ENCODE measurements at regions not wholly inside any gene's neighbourhood (a gene's known extent, or its start where the extent isn't known, plus 50 kb on each side); places are given as distances from the start of the nearest gene placed in this dataset.
"Not testable (repeated sequence)": the region's sequence is repeated elsewhere in the genome, so short reads cannot be mapped to it uniquely, and the experiment has no call there.

DNA sequence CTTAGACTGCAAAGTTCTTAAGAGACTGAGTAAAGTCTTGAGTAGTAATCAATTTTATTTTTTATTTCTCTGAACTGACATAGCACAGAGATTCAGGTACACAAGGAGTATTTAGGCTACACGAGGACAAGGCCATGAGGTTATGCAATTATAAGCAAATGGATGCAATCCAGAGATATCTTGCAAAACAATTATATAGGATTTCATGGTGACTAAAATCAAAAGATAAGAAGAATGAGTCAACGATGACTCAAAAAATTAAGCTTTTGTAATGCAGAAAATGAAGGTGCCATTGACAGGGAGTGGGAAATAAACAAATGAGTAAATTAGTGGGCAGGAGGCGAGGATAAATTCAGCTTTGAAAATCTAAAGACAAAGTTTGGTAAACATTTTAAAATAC lies 66.7 kb upstream of the MYO3A start:
- DNase-seq (ENCODE audit: low spot score): peak; percentile 33

DNA sequence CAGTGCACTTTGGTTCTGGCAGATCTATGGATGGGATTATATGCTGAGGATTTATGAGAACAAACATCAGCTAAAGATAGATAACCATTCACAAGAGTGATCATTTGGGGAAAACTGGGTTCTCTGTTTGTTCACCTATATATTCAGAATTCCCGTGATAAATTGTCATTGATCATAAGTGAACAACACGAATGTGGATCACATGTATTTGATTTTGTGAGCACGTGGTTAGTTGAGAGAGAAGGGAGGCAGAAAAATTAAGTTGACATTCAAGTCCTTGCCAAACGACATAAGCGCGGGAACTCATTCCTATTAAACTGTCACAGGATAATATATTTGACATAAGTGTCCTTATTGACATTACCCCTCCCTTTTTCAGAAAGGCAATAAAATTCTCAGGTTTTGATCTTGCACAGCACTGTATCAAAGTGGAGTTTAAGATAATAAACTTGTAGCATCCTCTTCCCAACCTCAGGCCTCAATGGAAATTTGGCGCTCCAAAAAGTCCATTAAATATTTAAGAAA lies 64.9 kb upstream of the MYO3A start:
- no peak for DNase-seq (ENCODE audit: low spot score)

DNA sequence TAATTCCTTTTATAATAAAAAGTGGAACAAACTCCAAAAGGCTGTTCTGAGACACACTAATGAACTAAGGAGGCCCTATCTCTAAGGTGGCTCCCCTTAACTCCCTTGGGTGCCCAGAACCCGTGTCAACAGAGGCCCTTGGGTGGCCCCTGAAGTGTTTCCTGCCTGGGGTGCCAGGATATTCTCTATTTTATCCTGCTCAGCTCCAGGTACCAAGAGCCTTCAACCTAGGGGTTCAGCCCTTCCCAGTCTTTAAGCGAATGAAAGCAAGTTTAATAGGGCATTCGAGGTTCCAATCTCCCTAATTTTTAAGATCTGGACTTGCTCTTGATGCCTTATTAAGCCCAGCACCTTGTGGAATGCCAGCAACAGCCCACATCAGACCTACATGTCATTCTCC lies 64.4 kb upstream of the MYO3A start:
- DNase-seq (ENCODE audit: low spot score): no peak

DNA sequence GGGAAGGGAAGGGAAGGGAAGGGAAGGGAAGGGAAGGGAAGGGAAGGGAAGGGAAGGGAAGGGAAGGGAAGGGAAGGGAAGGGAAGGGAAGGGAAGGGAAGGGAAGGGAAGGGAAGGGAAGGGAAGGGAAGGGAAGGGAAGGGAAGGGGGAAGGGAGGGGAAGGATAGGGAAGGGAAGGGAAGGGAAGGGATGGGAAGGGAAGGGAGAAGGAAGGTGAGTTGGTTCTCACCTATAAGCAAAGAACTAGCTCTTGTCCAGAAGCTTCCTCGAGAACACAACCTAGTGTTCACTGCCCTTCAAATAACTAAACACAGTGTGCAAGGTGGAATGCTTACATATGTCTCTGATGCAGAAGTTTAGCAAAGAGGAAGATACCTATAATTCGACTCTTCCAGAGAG lies 59.6 kb upstream of the MYO3A start:
- DNase-seq (ENCODE audit: low spot score): not testable (repeated sequence)

DNA sequence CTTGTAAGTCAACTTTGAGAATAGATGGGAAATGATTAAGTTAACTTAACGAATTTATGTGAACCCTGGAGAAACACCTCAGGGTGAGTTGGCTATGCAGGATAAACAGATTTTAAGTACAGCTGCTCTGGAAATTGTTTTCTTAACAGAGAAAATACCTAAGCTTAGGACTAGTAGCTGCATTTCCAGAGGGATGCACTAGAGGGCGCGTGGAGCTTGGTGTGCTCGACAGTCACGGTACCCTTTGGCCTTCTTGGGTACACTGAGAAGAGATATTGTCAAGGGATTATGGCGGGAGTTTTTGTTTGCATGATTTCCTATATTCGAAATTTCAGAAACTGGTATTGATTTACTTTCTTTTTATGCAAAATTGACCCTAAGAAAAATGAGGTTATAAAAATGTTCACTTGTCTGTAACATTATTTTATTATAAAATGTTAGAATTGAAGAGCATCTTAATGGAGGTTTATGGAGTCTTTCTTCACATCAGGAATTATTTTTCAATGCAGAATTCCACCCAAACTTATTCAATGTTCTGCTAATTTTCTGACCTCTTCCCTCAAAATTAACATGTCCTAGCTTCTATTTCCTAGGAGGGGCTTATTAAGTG lies 58.4 kb upstream of the MYO3A start:
- DNase-seq (ENCODE audit: low spot score): peak; percentile 61

DNA sequence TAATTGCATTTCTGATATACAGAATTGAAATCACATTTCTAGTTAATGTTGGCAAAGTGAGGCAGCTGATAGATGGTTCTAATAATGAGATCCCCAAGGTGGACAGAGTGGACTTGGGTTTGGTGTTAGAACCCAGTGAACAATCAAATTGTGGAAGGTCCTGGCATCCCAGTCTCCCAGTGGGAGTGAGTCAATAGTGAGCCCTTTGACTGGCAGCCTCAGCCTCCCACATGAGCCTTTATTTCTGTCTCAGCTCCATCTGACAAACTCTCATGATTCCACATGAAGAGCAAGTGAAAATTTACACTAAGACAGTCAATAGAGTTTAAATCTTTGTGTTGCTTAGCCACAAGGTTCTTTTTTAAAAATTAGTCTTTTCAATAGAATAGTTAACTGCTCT lies 56.7 kb upstream of the MYO3A start:
- no peak for DNase-seq (ENCODE audit: low spot score)
